K562 (cell line): ENCODE measurements at regions not wholly inside any gene's neighbourhood (a gene's known extent, or its start where the extent isn't known, plus 50 kb on each side); places are given as distances from the start of the nearest gene placed in this dataset.

Source experiments
- ETS1 ChIP-seq: conservative IDR thresholded peaks from 2 replicates; pipeline ENCODE4 v1.6.1; 2011; ENCODE audit warnings: low read depth, mild to moderate bottlenecking, low read length; ENCODE audit not compliant: control insufficient read depth
- FOSL1 ChIP-seq: fragments of 200-800 bp; sonication (Bioruptor generic); conservative IDR thresholded peaks from 2 replicates; pipeline ENCODE4 v1.6.1; 2016; ENCODE audit warnings: missing genetic modification characterization, missing compliant biosample characterization
- HNRNPLL ChIP-seq: fragments of 200-400 bp; formaldehyde crosslinking; IDR thresholded peaks from 2 replicates; pipeline ENCODE4 v1.6.1; 2017; ENCODE audit warnings: low read length, low read depth, mild to moderate bottlenecking; ENCODE audit not compliant: poor library complexity, severe bottlenecking
- JUND ChIP-seq, 2 experiments: IDR thresholded peaks; 2 replicates in 1 of 2; 3 replicates in 1 of 2; pipeline ENCODE4 v1.6.1; 2011; ENCODE audit warnings: borderline replicate concordance in 2 of 2, low read depth in 2 of 2, low read length in 2 of 2, improper control_type of control experiment in 1 of 2, missing biosample characterization in 1 of 2, missing genetic modification characterization in 1 of 2, missing genetic modification reagents in 1 of 2
- MBD1 ChIP-seq: fragments of 250-450 bp; sonication (Bioruptor Pico); IDR thresholded peaks from 2 replicates; pipeline ENCODE4 v1.8.0; 2022; ENCODE audit warnings: inconsistent platforms
- NRF1 ChIP-seq, 2 experiments: fragments of 450-650 bp; IDR thresholded peaks in 1 of 2; conservative IDR thresholded peaks in 1 of 2; 2 replicates each; pipeline ENCODE4 v1.6.1; 2014; ENCODE audit warnings: mild to moderate bottlenecking in 2 of 2
- PTBP1 ChIP-seq: fragments of 200-400 bp; formaldehyde crosslinking; IDR thresholded peaks from 2 replicates; pipeline ENCODE4 v1.6.1; 2017; ENCODE audit warnings: low read depth, low read length
- ZNF324 ChIP-seq: fragments of 250-450 bp; sonication (Bioruptor Pico); IDR thresholded peaks from 2 replicates; pipeline ENCODE4 v1.4.0; 2020; ENCODE audit warnings: mild to moderate bottlenecking

- TF ChIP-seq MBD1 (CRISPR knock-in tag) (no peak), HNRNPLL (no peak), NRF1 (conservative IDR thresholded peaks at IDR 0.05 in 1 of 2, IDR thresholded peaks at IDR 0.05 in 1 of 2) (no peak), FOSL1 (peak; percentile 68), ZNF324 (CRISPR knock-in tag) (no peak), JUND (IDR thresholded peaks at IDR 0.05; ENCODE audit: borderline replicate concordance, low read depth, low read length) (no peak), JUND (tag; IDR thresholded peaks at IDR 0.05; ENCODE audit: borderline replicate concordance, low read depth, low read length) (0 out of 3 replicates have a peak, but pooled peaks have one; percentile 16), ETS1 (no peak), PTBP1 (no peak)
Measured at GRCh38 chr4:126799971-126800574, 832.7 kb upstream of the INTU start (continued).
